ENCODE measurements at regions not wholly inside any gene's neighbourhood (a gene's known extent, or its start where the extent isn't known, plus 50 kb on each side); places are given as distances from the start of the nearest gene placed in this dataset.

- Histone ChIP-seq H3K27ac (ENCODE audit: control insufficient read depth, insufficient read depth) (no peak overlapping the region), H3K79me2 (ENCODE audit: control insufficient read depth, insufficient read depth, low read length) (no peaks in the 10 kb centered on the region), H3K9me3 (replicated peaks; ENCODE audit: control insufficient read depth, insufficient read depth, low read length) (no peaks in the 10 kb centered on the region), H3K4me1 (ENCODE audit: control insufficient read depth, insufficient read depth, low read length) (no peaks in the 10 kb centered on the region), H3K36me3 (ENCODE audit: control insufficient read depth in 2 of 2, insufficient read depth in 2 of 2, low read length in 1 of 2) (no peaks in the 10 kb centered on the region), H3K27me3 (replicated peaks in 1 of 2; ENCODE audit: control insufficient read depth in 2 of 2, insufficient read depth in 2 of 2, low read length in 1 of 2) (no peaks in the 10 kb centered on the region), H3K4me2 (ENCODE audit: control insufficient read depth, insufficient read depth) (no peak overlapping the region), H3K9ac (ENCODE audit: control insufficient read depth, insufficient read depth, low read length) (no peak overlapping the region), H4K20me1 (ENCODE audit: control insufficient read depth, insufficient read depth) (no peaks in the 10 kb centered on the region), H3K4me3 (no peak overlapping the region), H2AFZ (ENCODE audit: control insufficient read depth, low read depth, low read length) (no peak overlapping the region)
- ChIA-PET CTCF (no interaction called here), SMC1A (ENCODE audit: uncharacterized antibody, unreplicated experiment) (no interaction called here), RAD21 (ENCODE audit: unreplicated experiment) (no interaction called here), POLR2A (no interaction called here)
- ATAC-seq (no peak), FAIRE-seq (no peak), DNase-seq (ENCODE audit: low read depth, low spot score) (no peak)
- TF ChIP-seq, protein P1, sequence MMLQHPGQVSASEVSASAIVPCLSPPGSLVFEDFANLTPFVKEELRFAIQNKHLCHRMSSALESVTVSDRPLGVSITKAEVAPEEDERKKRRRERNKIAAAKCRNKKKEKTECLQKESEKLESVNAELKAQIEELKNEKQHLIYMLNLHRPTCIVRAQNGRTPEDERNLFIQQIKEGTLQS (IDR thresholded peaks at IDR 0.05; ENCODE audit: borderline replicate concordance, extremely low read depth, low read depth, low read length) = no peak
- TF ChIP-seq ELK1 (IDR thresholded peaks at IDR 0.05; ENCODE audit: low read depth, low read length) (no peak), NRF1 (conservative IDR thresholded peaks at IDR 0.05; ENCODE audit: low read depth, low read length) (no peak), NFYB (IDR thresholded peaks at IDR 0.05; ENCODE audit: insufficient read depth, low read depth, low read length) (no peak), CREM (IDR thresholded peaks at IDR 0.05; ENCODE audit: low read depth) (no peak), SMAD5 (IDR thresholded peaks at IDR 0.05; ENCODE audit: low read depth) (no peak), GATAD2B (conservative IDR thresholded peaks at IDR 0.05; ENCODE audit: low read depth) (no peak), CREB1 (IDR thresholded peaks at IDR 0.05; ENCODE audit: low read depth) (no peak)
- TF ChIP-seq, protein P2, sequence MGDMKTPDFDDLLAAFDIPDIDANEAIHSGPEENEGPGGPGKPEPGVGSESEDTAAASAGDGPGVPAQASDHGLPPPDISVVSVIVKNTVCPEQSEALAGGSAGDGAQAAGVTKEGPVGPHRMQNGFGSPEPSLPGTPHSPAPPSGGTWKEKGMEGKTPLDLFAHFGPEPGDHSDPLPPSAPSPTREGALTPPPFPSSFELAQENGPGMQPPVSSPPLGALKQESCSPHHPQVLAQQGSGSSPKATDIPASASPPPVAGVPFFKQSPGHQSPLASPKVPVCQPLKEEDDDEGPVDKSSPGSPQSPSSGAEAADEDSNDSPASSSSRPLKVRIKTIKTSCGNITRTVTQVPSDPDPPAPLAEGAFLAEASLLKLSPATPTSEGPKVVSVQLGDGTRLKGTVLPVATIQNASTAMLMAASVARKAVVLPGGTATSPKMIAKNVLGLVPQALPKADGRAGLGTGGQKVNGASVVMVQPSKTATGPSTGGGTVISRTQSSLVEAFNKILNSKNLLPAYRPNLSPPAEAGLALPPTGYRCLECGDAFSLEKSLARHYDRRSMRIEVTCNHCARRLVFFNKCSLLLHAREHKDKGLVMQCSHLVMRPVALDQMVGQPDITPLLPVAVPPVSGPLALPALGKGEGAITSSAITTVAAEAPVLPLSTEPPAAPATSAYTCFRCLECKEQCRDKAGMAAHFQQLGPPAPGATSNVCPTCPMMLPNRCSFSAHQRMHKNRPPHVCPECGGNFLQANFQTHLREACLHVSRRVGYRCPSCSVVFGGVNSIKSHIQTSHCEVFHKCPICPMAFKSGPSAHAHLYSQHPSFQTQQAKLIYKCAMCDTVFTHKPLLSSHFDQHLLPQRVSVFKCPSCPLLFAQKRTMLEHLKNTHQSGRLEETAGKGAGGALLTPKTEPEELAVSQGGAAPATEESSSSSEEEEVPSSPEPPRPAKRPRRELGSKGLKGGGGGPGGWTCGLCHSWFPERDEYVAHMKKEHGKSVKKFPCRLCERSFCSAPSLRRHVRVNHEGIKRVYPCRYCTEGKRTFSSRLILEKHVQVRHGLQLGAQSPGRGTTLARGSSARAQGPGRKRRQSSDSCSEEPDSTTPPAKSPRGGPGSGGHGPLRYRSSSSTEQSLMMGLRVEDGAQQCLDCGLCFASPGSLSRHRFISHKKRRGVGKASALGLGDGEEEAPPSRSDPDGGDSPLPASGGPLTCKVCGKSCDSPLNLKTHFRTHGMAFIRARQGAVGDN (IDR thresholded peaks at IDR 0.05) = no peak
- WGBS (ENCODE audit: insufficient coverage, insufficient replicate concordance, low lambda C conversion rate, missing lambda C conversion rate) = 0% methylated on average over 1 of the region's 1 CpG
- BruUV-seq (replicated peaks) = no TSS peak
- intact Hi-C loops (cut with micrococcal nuclease; ENCODE audit: unreplicated experiment) (no loop called here), in situ Hi-C loops (cut with MboI) (no loop called here)
These were observed 1725.9 kb downstream of the PCDH9 start for GRCh38 chr13:65504213-65504612.
